ENCODE measurements at regions not wholly inside any gene's neighbourhood (a gene's known extent, or its start where the extent isn't known, plus 50 kb on each side); places are given as distances from the start of the nearest gene placed in this dataset.

- no peak for DNase-seq (ENCODE audit: low read depth)
Measured at GRCh38 chr4:123573866-123574508, 177.4 kb downstream of the SPRY1 start.

- DNase-seq (ENCODE audit: low read depth) = no peak
Measured at GRCh38 chr4:123575291-123575690, 178.7 kb downstream of the SPRY1 start.

- no peak for DNase-seq (ENCODE audit: low read depth)
Measured at GRCh38 chr4:123577225-123577906, 180.8 kb downstream of the SPRY1 start.

- no peak for DNase-seq (ENCODE audit: low read depth)
Measured at GRCh38 chr4:123578276-123579029, 181.9 kb downstream of the SPRY1 start.

- DNase-seq (ENCODE audit: low read depth) = no peak
Measured at GRCh38 chr4:123579961-123580360, 183.4 kb downstream of the SPRY1 start.

GRCh38 chr4:123580981-123581664, 184.5 kb downstream of the SPRY1 start:
- no peak for DNase-seq (ENCODE audit: low read depth)

GRCh38 chr4:123581802-123582201, 185.2 kb downstream of the SPRY1 start:
- DNase-seq (ENCODE audit: low read depth) = no peak

- DNase-seq (ENCODE audit: low read depth) = no peak
Measured at GRCh38 chr4:123583043-123583442, 186.4 kb downstream of the SPRY1 start.

- no peak for DNase-seq (ENCODE audit: low read depth)
Measured at GRCh38 chr4:123585111-123585510, 188.5 kb downstream of the SPRY1 start.

- DNase-seq (ENCODE audit: low read depth) = no peak
Measured at GRCh38 chr4:123587983-123588494, 191.4 kb downstream of the SPRY1 start.

- DNase-seq (ENCODE audit: low read depth) = no peak
Measured at GRCh38 chr4:123588631-123589241, 192.1 kb downstream of the SPRY1 start.

- no peak for DNase-seq (ENCODE audit: low read depth)
Measured at GRCh38 chr4:123589301-123589700, 192.7 kb downstream of the SPRY1 start.

GRCh38 chr4:123591875-123592274, 195.3 kb downstream of the SPRY1 start:
- no peak for DNase-seq (ENCODE audit: low read depth)

GRCh38 chr4:123593655-123594054, 197.1 kb downstream of the SPRY1 start:
- no peak for DNase-seq (ENCODE audit: low read depth)

- no peak for DNase-seq (ENCODE audit: low read depth)
Measured at GRCh38 chr4:123596805-123597204, 200.2 kb downstream of the SPRY1 start.

- no peak for DNase-seq (ENCODE audit: low read depth)
Measured at GRCh38 chr4:123597586-123597985, 201.0 kb downstream of the SPRY1 start.

GRCh38 chr4:123598331-123598730, 201.7 kb downstream of the SPRY1 start:
- DNase-seq (ENCODE audit: low read depth) = no peak

GRCh38 chr4:123599061-123599919, 202.7 kb downstream of the SPRY1 start:
- no peak for DNase-seq (ENCODE audit: low read depth)

GRCh38 chr4:123599920-123600810, 203.6 kb downstream of the SPRY1 start:
- DNase-seq (ENCODE audit: low read depth) = peak; percentile 89

Data from CMK (cell line).